Gastroesophageal sphincter (tissue), 4 donors: ENCODE measurements at regions not wholly inside any gene's neighbourhood (a gene's known extent, or its start where the extent isn't known, plus 50 kb on each side); places are given as distances from the start of the nearest gene placed in this dataset.

Experiments
- ATAC-seq: fragments of 150-250 bp; one replicate; pipeline ENCODE4 v1.9.1; 2016; ENCODE audit warnings: mild to moderate bottlenecking, moderate library complexity
- H3K27ac ChIP-seq, 4 donors: fragments of 200-600 bp; sonication (generic) in 3 of 4; 1 replicate in 3 of 4; 2 replicates in 1 of 4; pipeline ENCODE4 v1.5.1; 2016 to 2019
- H3K27me3 ChIP-seq: fragments of 200-600 bp; sonication (generic); one replicate; pipeline ENCODE4 v1.5.1; 2019
- H3K36me3 ChIP-seq, 2 donors: fragments of 200-600 bp; sonication (generic); one replicate each; pipeline ENCODE4 v1.5.1; 2019; ENCODE audit warnings: control low read depth in 1 of 2
- H3K4me1 ChIP-seq, 3 donors: fragments of 200-600 bp; sonication (generic); 1 replicate in 2 of 3; 2 replicates in 1 of 3; pipeline ENCODE4 v1.5.1; 2016 to 2019; ENCODE audit warnings: control low read depth in 2 of 3
- H3K4me3 ChIP-seq, 2 donors: fragments of 200-600 bp; sonication (generic); one replicate each; pipeline ENCODE4 v1.5.1; 2019; ENCODE audit warnings: mild to moderate bottlenecking in 1 of 2, moderate library complexity in 1 of 2
- H3K9me3 ChIP-seq, 3 donors: fragments of 200-600 bp; sonication (generic); one replicate each; pipeline ENCODE4 v1.5.1; 2017 to 2019; ENCODE audit warnings: control low read depth in 2 of 3
- CTCF ChIP-seq, 4 experiments: fragments of 200-600 bp in 2 of 4; fragments of 450-650 bp in 2 of 4; sonication (generic) in 1 of 4; IDR thresholded peaks; one replicate each; pipeline ENCODE4 v1.5.1; 2017 to 2019; ENCODE audit warnings: antibody characterized with exemption in 4 of 4, mild to moderate bottlenecking in 2 of 4, moderate library complexity in 2 of 4
- EP300 ChIP-seq: sonication (generic); formaldehyde crosslinking; IDR thresholded peaks from one replicate; pipeline ENCODE4 v1.6.1; 2017; ENCODE audit warnings: antibody characterized with exemption, mild to moderate bottlenecking
- POLR2A ChIP-seq, 2 donors: fragments of 450-650 bp; IDR thresholded peaks; one replicate each; pipeline ENCODE4 v1.6.1; 2017; ENCODE audit warnings: antibody characterized with exemption in 2 of 2, mild to moderate bottlenecking in 2 of 2, moderate library complexity in 1 of 2
- POLR2AphosphoS5 ChIP-seq: sonication (generic); formaldehyde crosslinking; IDR thresholded peaks from one replicate; pipeline ENCODE4 v1.6.1; 2017; ENCODE audit warnings: antibody characterized with exemption
- WGBS, 2 donors: methylation state at CpG; one replicate each; pipeline ENCODE4 v1.1.5; 2018; ENCODE audit warnings: low coverage in 1 of 2; 5-methylcytosine and 5-hydroxymethylcytosine counted together

- no peak overlapping the region for H3K27ac ChIP-seq
- WGBS, 2 donors: 82 to 86% methylated on average over 6 of the region's 6 CpGs
Measured at GRCh38 chr10:36026081-36026480, 384.0 kb upstream of the FZD8 start.

GRCh38 chr10:36023939-36024338 lies 381.8 kb upstream of the FZD8 start:
- Histone ChIP-seq H3K4me3 (no peak overlapping the region), H3K9me3 (no peaks in the 10 kb centered on the region), H3K4me1 (no peaks in the 10 kb centered on the region), H3K27me3 (no peaks in the 10 kb centered on the region), H3K27ac (no peak overlapping the region), H3K36me3 (no peaks in the 10 kb centered on the region)
- TF ChIP-seq CTCF (IDR thresholded peaks at IDR 0.05): no peak
- TF ChIP-seq EP300: no peak
- no peak for TF ChIP-seq POLR2AphosphoS5
- no peak for TF ChIP-seq POLR2A (IDR thresholded peaks at IDR 0.05)
- ATAC-seq: no peak

More at GRCh38 chr10:36026081-36026480, 384.0 kb upstream of the FZD8 start:
- Histone ChIP-seq H3K36me3 (no peaks in the 10 kb centered on the region), H3K4me3 (no peak overlapping the region), H3K27me3 (no peaks in the 10 kb centered on the region), H3K4me1 (no peaks in the 10 kb centered on the region), H3K9me3 (no peaks in the 10 kb centered on the region)
- ATAC-seq: no peak
- TF ChIP-seq CTCF (IDR thresholded peaks at IDR 0.05) (no peak), POLR2A (IDR thresholded peaks at IDR 0.05) (no peak), POLR2AphosphoS5 (no peak), EP300 (no peak)

- no peak for TF ChIP-seq POLR2A (IDR thresholded peaks at IDR 0.05)
- no peak for TF ChIP-seq EP300
- TF ChIP-seq CTCF (IDR thresholded peaks at IDR 0.05): no peak
- TF ChIP-seq POLR2AphosphoS5: no peak
- no peak for ATAC-seq
- no peaks in the 10 kb centered on the region for H3K27me3 ChIP-seq
- 0% methylated on average over 1 of the region's 1 CpG for WGBS, 2 donors
- H3K9me3 ChIP-seq: no peaks in the 10 kb centered on the region
- H3K4me1 ChIP-seq: no peaks in the 10 kb centered on the region
- H3K27ac ChIP-seq: no peak overlapping the region
- H3K4me3 ChIP-seq: no peak overlapping the region
- no peaks in the 10 kb centered on the region for H3K36me3 ChIP-seq
Measured at GRCh38 chr10:36021096-36021495, 379.0 kb upstream of the FZD8 start.

- no peaks in the 10 kb centered on the region for H3K36me3 ChIP-seq
- H3K4me1 ChIP-seq: no peaks in the 10 kb centered on the region
- H3K27ac ChIP-seq: no peak overlapping the region
- WGBS, 2 donors: 87 to 97% methylated on average over 2 to 4 of the region's 4 CpGs
- ATAC-seq: no peak
- no peak overlapping the region for H3K4me3 ChIP-seq
- TF ChIP-seq EP300 (no peak), POLR2AphosphoS5 (no peak), CTCF (IDR thresholded peaks at IDR 0.05) (no peak), POLR2A (IDR thresholded peaks at IDR 0.05) (no peak)
- H3K27me3 ChIP-seq: no peaks in the 10 kb centered on the region
- H3K9me3 ChIP-seq: no peaks in the 10 kb centered on the region
Measured at GRCh38 chr10:36019749-36020148, 377.7 kb upstream of the FZD8 start.

- Histone ChIP-seq H3K4me1 (no peaks in the 10 kb centered on the region), H3K9me3 (no peaks in the 10 kb centered on the region), H3K36me3 (no peaks in the 10 kb centered on the region), H3K27ac (no peak overlapping the region), H3K27me3 (no peaks in the 10 kb centered on the region), H3K4me3 (no peak overlapping the region)
- no peak for ATAC-seq
- TF ChIP-seq POLR2AphosphoS5 (no peak), EP300 (no peak), CTCF (IDR thresholded peaks at IDR 0.05) (no peak), POLR2A (IDR thresholded peaks at IDR 0.05) (no peak)
- 72 to 90% methylated on average over 2 to 4 of the region's 5 CpGs for WGBS, 2 donors
Measured at GRCh38 chr10:36018996-36019395, 376.9 kb upstream of the FZD8 start.
